ENCODE measurements at regions not wholly inside any gene's neighbourhood (a gene's known extent, or its start where the extent isn't known, plus 50 kb on each side); places are given as distances from the start of the nearest gene placed in this dataset.

DNA sequence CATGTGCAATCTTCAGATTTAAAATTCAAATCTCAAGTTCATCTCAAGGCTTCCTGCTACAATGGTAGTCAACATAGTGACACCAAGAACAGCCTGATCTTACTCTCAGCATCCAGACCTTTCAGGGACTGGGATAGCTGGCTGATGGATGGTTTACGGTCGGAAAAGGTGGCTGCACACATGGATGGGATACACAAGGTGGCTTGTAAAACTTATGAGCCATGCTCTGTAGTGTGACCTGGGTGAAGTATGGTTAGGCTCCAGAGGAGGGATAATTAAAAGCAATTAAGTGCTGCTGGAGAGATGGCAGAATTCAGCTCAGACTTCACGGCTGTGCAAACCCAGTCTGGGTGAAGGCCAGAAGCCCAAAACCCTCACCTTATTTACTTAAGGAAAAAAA lies 379.5 kb downstream of the NFIB start:
- TF ChIP-seq ZNF561 (CRISPR knock-in tag; conservative IDR thresholded peaks at IDR 0.05), result no peak
- no peak for TF ChIP-seq AFF4 (CRISPR knock-in tag; IDR thresholded peaks at IDR 0.05)
- no peak for TF ChIP-seq ZNF24 (IDR thresholded peaks at IDR 0.05)
- no peak for TF ChIP-seq POLR2AphosphoS2 (IDR thresholded peaks at IDR 0.05; ENCODE audit: low read length)
- TF ChIP-seq, protein P1, sequence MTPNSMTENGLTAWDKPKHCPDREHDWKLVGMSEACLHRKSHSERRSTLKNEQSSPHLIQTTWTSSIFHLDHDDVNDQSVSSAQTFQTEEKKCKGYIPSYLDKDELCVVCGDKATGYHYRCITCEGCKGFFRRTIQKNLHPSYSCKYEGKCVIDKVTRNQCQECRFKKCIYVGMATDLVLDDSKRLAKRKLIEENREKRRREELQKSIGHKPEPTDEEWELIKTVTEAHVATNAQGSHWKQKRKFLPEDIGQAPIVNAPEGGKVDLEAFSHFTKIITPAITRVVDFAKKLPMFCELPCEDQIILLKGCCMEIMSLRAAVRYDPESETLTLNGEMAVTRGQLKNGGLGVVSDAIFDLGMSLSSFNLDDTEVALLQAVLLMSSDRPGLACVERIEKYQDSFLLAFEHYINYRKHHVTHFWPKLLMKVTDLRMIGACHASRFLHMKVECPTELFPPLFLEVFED (CRISPR knock-in tag; conservative IDR thresholded peaks at IDR 0.05), result no peak
- no peak for TF ChIP-seq POLR2B (IDR thresholded peaks at IDR 0.05; ENCODE audit: low read depth, partially characterized antibody)
- no peak for TF ChIP-seq TARDBP (IDR thresholded peaks at IDR 0.05)

Data from K562 (cell line).